Stimulated activated CD4-positive, alpha-beta T cell treated with anti-CD3 and anti-CD28 coated beads, Interleukin-2, amount 100 ng/mL, for 48 hours (primary cell): ENCODE measurements at regions not wholly inside any gene's neighbourhood (a gene's known extent, or its start where the extent isn't known, plus 50 kb on each side); places are given as distances from the start of the nearest gene placed in this dataset.

Experiments
- DNase-seq, 2 donors: peaks; one replicate each; pipeline ENCODE4 v3.0.0-alpha.2; 2020

GRCh38 chr10:79007421-79008319 is 61.1 kb upstream of the ZMIZ1 start:
- DNase-seq, result no peak

GRCh38 chr10:79009145-79009544 is 59.6 kb upstream of the ZMIZ1 start:
- DNase-seq, result no peak

GRCh38 chr10:79012567-79012966 is 56.2 kb upstream of the ZMIZ1 start:
- DNase-seq, result no peak

- no peak for DNase-seq
Observed at GRCh38 chr10:79013406-79013987, 55.3 kb upstream of the ZMIZ1 start.

- no peak for DNase-seq
Observed at GRCh38 chr10:79014796-79015195, 54.0 kb upstream of the ZMIZ1 start.

GRCh38 chr10:79017882-79018520 is 50.8 kb upstream of the ZMIZ1 start:
- no peak for DNase-seq

GRCh38 chr10:79018521-79019011 is 50.2 kb upstream of the ZMIZ1 start:
- DNase-seq, result no peak
